HCT116 (cell line): ENCODE measurements at regions not wholly inside any gene's neighbourhood (a gene's known extent, or its start where the extent isn't known, plus 50 kb on each side); places are given as distances from the start of the nearest gene placed in this dataset.
A peak's percentile ranks its signal among the peaks of the same experiment; 100 is the strongest.

Experiments
- ATAC-seq: fragments of 200-7000 bp; cut with Tn5 transposase; 2 replicates; pipeline ENCODE4 v1.9.1; 2020; ENCODE audit warnings: mild to moderate bottlenecking, moderate library complexity
- BruUV-seq: library from RNA; stranded (reverse); fragments of 400-500 nt; replicated peaks from 2 replicates; lab custom pipeline; 2021; lab: Mats Ljungman, UMichigan
- CTCF ChIA-PET: fragments of 300-600 bp; sonication (Branson Sonifier 250); formaldehyde crosslinking; loops from one replicate; lab custom pipeline; 2021; ENCODE audit warnings: antibody characterized with exemption; lab: Charles Lee
- POLR2A ChIA-PET: fragments of 300-600, 350-600 bp; sonication (Branson Sonifier 250); formaldehyde crosslinking; loops from one replicate; lab custom pipeline; 2021; ENCODE audit warnings: antibody characterized with exemption; lab: Charles Lee
- RAD21 ChIA-PET, 2 experiments: fragments of 300-600 bp; sonication (Branson Sonifier 250); formaldehyde crosslinking; loops; one replicate each; lab custom pipeline; 2023; ENCODE audit warnings: low total read pairs in 2 of 2; ENCODE audit not compliant: uncharacterized antibody in 2 of 2, unreplicated experiment in 2 of 2, low non-redundant PET in 1 of 2; lab: Charles Lee
- DNase-seq: peaks from one replicate; pipeline ENCODE4 v3.0.0-alpha.2; 2010; ENCODE audit warnings: low read depth, low spot score
- H2AFZ ChIP-seq: fragments of 200-600 bp; shearing (Covaris generic), sonication (generic); 2 replicates; pipeline ENCODE4 v1.6.1; 2017; ENCODE audit warnings: low read depth, mixed run types, mixed read lengths, antibody characterized with exemption, low read length; ENCODE audit not compliant: poor library complexity, severe bottlenecking
- H3K27ac ChIP-seq: 2 replicates; pipeline ENCODE4 v1.5.1; 2012; ENCODE audit warnings: low read depth, low read length
- H3K27me3 ChIP-seq: fragments of 200-600 bp; sonication (generic); 2 replicates; pipeline ENCODE4 v1.6.1; 2016; ENCODE audit warnings: mixed run types, low read length, mixed read lengths; ENCODE audit not compliant: insufficient read depth
- H3K36me3 ChIP-seq, 2 experiments: fragments of 200-500 bp in 1 of 2; fragments of 200-600 bp in 1 of 2; sonication (Bioruptor generic) in 1 of 2; sonication (generic) in 1 of 2; 2 replicates each; pipeline versions ENCODE4 v1.5.1 to v1.6.1; 2014 to 2016; ENCODE audit warnings: low read length in 2 of 2, inconsistent platforms in 1 of 2, mixed read lengths in 1 of 2, mixed run types in 1 of 2; ENCODE audit not compliant: insufficient read depth in 2 of 2, control insufficient read depth in 1 of 2
- H3K4me1 ChIP-seq, 2 experiments: fragments of 200-600 bp in 1 of 2; sonication (generic) in 1 of 2; 2 replicates each; pipeline versions ENCODE4 v1.5.1 to v1.6.1; 2012 to 2017; ENCODE audit warnings: low read length in 2 of 2, inconsistent platforms in 1 of 2, mild to moderate bottlenecking in 1 of 2, mixed read lengths in 1 of 2, mixed run types in 1 of 2, moderate library complexity in 1 of 2; ENCODE audit not compliant: insufficient read depth in 2 of 2, control insufficient read depth in 1 of 2
- H3K4me2 ChIP-seq: fragments of 200-600 bp; sonication (generic); 2 replicates; pipeline ENCODE4 v1.6.1; 2017; ENCODE audit warnings: mixed run types, low read length, mixed read lengths
- H3K4me3 ChIP-seq, 2 experiments: fragments of 200-600 bp in 1 of 2; sonication (generic) in 1 of 2; replicated peaks in 1 of 2; 2 replicates each; pipeline ENCODE4 v1.5.1; 2011 to 2016; ENCODE audit warnings: low read length in 2 of 2, control low read depth in 1 of 2, low read depth in 1 of 2, mild to moderate bottlenecking in 1 of 2, mixed read lengths in 1 of 2, mixed run types in 1 of 2
- H3K79me2 ChIP-seq: fragments of 200-600 bp; sonication (generic); 2 replicates; pipeline ENCODE4 v1.6.1; 2017; ENCODE audit warnings: mild to moderate bottlenecking, mixed run types, low read length, moderate library complexity, mixed read lengths; ENCODE audit not compliant: insufficient read depth
- H3K9ac ChIP-seq: fragments of 200-600 bp; sonication (generic); 2 replicates; pipeline ENCODE4 v1.6.1; 2016; ENCODE audit warnings: low read length, mixed read lengths
- H3K9me2 ChIP-seq: fragments of 200-600 bp; sonication (generic), shearing (Covaris generic); 2 replicates; pipeline ENCODE4 v1.6.1; 2017; ENCODE audit warnings: mixed run types, mild to moderate bottlenecking, moderate library complexity; ENCODE audit not compliant: insufficient read depth
- H3K9me3 ChIP-seq, 2 experiments: fragments of 200-500 bp in 1 of 2; fragments of 200-600 bp in 1 of 2; sonication (Bioruptor generic) in 1 of 2; sonication (generic) in 1 of 2; 2 replicates each; pipeline ENCODE4 v1.6.1; 2014 to 2017; ENCODE audit warnings: low read length in 2 of 2, mixed read lengths in 2 of 2, inconsistent platforms in 1 of 2, low read depth in 1 of 2, mild to moderate bottlenecking in 1 of 2, mixed run types in 1 of 2, moderate library complexity in 1 of 2; ENCODE audit not compliant: control insufficient read depth in 1 of 2, insufficient read depth in 1 of 2
- H4K20me1 ChIP-seq: fragments of 200-600 bp; sonication (generic), shearing (Covaris generic); 2 replicates; pipeline ENCODE4 v1.6.1; 2017; ENCODE audit warnings: mixed run types, mild to moderate bottlenecking, moderate library complexity; ENCODE audit not compliant: insufficient read depth
- CBX3 ChIP-seq: IDR thresholded peaks from 2 replicates; pipeline ENCODE4 v1.6.1; 2012; ENCODE audit warnings: low read depth
- CEBPB ChIP-seq: IDR thresholded peaks from 2 replicates; pipeline ENCODE4 v1.6.1; 2012; ENCODE audit warnings: low read depth
- EGR1 ChIP-seq: IDR thresholded peaks from 2 replicates; pipeline ENCODE4 v1.6.1; 2012; ENCODE audit warnings: low read depth
- ELF1 ChIP-seq: IDR thresholded peaks from 2 replicates; pipeline ENCODE4 v1.6.1; 2012; ENCODE audit warnings: low read depth, borderline replicate concordance
- EZH2phosphoT487 ChIP-seq: fragments of 200-600 bp; IDR thresholded peaks from 2 replicates; pipeline ENCODE4 v1.6.1; 2018; ENCODE audit warnings: antibody characterized with exemption, borderline replicate concordance
- FOSL1 ChIP-seq: IDR thresholded peaks from 2 replicates; pipeline ENCODE4 v1.6.1; 2012; ENCODE audit warnings: low read depth
- RAD21 ChIP-seq: IDR thresholded peaks from 2 replicates; pipeline ENCODE4 v1.6.1; 2012; ENCODE audit warnings: low read depth, mild to moderate bottlenecking
- SIN3A ChIP-seq: IDR thresholded peaks from 2 replicates; pipeline ENCODE4 v1.6.1; 2012; ENCODE audit warnings: low read depth
- SP1 ChIP-seq: IDR thresholded peaks from 2 replicates; pipeline ENCODE4 v1.6.1; 2012; ENCODE audit warnings: low read depth
- SRF ChIP-seq: IDR thresholded peaks from 2 replicates; pipeline ENCODE4 v1.6.1; 2012; ENCODE audit warnings: low read depth
- YY1 ChIP-seq: IDR thresholded peaks from 2 replicates; pipeline ENCODE4 v1.6.1; 2011; ENCODE audit warnings: low read length, low read depth, moderate library complexity, mild to moderate bottlenecking; ENCODE audit not compliant: insufficient replicate concordance; ENCODE audit errors: extremely low read depth
- ZFX ChIP-seq: fragments of 450-650 bp; IDR thresholded peaks from 2 replicates; pipeline ENCODE4 v1.6.1; 2017
- intact Hi-C: fragments of 100-400 bp; cut with micrococcal nuclease; formaldehyde crosslinking; loops from 2 replicates; pipeline ENCODE4 v1.10.0; 2022
- TF ChIP-seq, protein P1 (sequence below): IDR thresholded peaks from 2 replicates; pipeline ENCODE4 v1.6.1; 2012; ENCODE audit warnings: low read depth
- TF ChIP-seq, protein P2 (sequence below): IDR thresholded peaks from 2 replicates; pipeline ENCODE4 v1.6.1; 2011; ENCODE audit warnings: mild to moderate bottlenecking, low read length, moderate library complexity; ENCODE audit not compliant: insufficient replicate concordance; ENCODE audit errors: extremely low read depth
- TF ChIP-seq, protein P3 (sequence below): IDR thresholded peaks from 2 replicates; pipeline ENCODE4 v1.6.1; 2012

DNA sequence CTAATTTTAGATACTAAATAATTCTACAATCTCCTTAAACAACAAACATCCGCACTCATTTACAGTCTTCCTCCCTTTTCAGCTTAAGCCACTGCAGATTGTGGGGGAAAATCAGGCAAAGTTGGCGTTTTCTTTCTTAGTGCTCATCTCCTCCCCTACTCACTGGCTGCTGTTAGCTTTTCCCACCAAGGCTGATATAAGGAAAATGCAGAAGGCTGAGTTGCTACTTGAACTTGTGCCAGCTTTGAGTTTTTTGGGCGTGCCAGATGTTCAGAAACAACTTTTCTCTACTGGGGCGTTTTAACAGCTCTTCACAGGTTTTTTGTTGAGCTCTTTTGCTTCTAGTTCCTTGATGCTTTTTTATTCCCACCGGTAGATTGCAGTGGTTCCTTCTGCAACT lies 222.0 kb downstream of the PYDC2 start:
- H3K9me2 ChIP-seq, result no peaks in the 10 kb centered on the region
- H3K4me3 ChIP-seq, result no peak overlapping the region
- H3K9me3 ChIP-seq, result no peaks in the 10 kb centered on the region
- no peaks in the 10 kb centered on the region for H3K36me3 ChIP-seq
- H2AFZ ChIP-seq, result no peak overlapping the region
- DNase-seq (no peak), ATAC-seq (no peak)
- CTCF ChIA-PET, result no interaction called here
- H3K79me2 ChIP-seq, result no peaks in the 10 kb centered on the region
- no peak overlapping the region for H3K9ac ChIP-seq
- intact Hi-C loops, result no loop called here
- no TSS peak for BruUV-seq
- no peaks in the 10 kb centered on the region for H3K4me1 ChIP-seq
- H3K27ac ChIP-seq, result no peak overlapping the region
- H3K27me3 ChIP-seq, result no peaks in the 10 kb centered on the region
- no peaks in the 10 kb centered on the region for H4K20me1 ChIP-seq
- TF ChIP-seq SP1 (no peak), ZFX (no peak), YY1 (no peak), EZH2phosphoT487 (no peak), SRF (no peak)
- H3K4me2 ChIP-seq, result no peak overlapping the region
- POLR2A ChIA-PET, result no interaction called here
- RAD21 ChIA-PET, result no interaction called here

DNA sequence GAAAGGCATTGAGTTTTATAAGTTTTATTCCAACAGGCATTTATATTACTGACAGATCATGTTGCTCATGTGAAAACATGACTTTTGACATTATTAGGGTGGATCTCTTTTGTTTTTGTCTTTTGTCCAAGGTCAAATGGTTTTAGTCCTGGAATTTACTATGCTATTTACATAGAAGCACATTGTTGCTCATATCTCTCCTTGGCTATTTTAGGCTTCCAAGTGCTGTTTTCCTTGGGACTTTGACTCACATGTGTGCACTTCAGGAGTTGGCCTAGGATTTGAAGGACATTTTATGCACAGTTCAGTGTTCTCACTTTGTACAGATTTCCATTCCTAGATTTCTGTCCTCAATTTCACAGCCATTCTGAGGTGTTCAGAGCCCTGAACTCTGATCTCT lies 225.7 kb downstream of the PYDC2 start:
- Histone ChIP-seq H3K9me3 (no peaks in the 10 kb centered on the region), H3K4me3 (no peak overlapping the region), H3K9me2 (no peaks in the 10 kb centered on the region), H3K9ac (no peak overlapping the region), H3K79me2 (no peaks in the 10 kb centered on the region), H3K27ac (no peak overlapping the region), H3K4me2 (no peak overlapping the region), H4K20me1 (no peaks in the 10 kb centered on the region), H3K4me1 (no peaks in the 10 kb centered on the region), H2AFZ (peak overlapping the region; percentile 38), H3K36me3 (no peaks in the 10 kb centered on the region), H3K27me3 (no peaks in the 10 kb centered on the region)
- TF ChIP-seq CBX3, result no peak
- no peak for TF ChIP-seq CEBPB
- TF ChIP-seq, protein P1, sequence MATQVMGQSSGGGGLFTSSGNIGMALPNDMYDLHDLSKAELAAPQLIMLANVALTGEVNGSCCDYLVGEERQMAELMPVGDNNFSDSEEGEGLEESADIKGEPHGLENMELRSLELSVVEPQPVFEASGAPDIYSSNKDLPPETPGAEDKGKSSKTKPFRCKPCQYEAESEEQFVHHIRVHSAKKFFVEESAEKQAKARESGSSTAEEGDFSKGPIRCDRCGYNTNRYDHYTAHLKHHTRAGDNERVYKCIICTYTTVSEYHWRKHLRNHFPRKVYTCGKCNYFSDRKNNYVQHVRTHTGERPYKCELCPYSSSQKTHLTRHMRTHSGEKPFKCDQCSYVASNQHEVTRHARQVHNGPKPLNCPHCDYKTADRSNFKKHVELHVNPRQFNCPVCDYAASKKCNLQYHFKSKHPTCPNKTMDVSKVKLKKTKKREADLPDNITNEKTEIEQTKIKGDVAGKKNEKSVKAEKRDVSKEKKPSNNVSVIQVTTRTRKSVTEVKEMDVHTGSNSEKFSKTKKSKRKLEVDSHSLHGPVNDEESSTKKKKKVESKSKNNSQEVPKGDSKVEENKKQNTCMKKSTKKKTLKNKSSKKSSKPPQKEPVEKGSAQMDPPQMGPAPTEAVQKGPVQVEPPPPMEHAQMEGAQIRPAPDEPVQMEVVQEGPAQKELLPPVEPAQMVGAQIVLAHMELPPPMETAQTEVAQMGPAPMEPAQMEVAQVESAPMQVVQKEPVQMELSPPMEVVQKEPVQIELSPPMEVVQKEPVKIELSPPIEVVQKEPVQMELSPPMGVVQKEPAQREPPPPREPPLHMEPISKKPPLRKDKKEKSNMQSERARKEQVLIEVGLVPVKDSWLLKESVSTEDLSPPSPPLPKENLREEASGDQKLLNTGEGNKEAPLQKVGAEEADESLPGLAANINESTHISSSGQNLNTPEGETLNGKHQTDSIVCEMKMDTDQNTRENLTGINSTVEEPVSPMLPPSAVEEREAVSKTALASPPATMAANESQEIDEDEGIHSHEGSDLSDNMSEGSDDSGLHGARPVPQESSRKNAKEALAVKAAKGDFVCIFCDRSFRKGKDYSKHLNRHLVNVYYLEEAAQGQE, result no peak
- no peak for TF ChIP-seq RAD21
- TF ChIP-seq, protein P2, sequence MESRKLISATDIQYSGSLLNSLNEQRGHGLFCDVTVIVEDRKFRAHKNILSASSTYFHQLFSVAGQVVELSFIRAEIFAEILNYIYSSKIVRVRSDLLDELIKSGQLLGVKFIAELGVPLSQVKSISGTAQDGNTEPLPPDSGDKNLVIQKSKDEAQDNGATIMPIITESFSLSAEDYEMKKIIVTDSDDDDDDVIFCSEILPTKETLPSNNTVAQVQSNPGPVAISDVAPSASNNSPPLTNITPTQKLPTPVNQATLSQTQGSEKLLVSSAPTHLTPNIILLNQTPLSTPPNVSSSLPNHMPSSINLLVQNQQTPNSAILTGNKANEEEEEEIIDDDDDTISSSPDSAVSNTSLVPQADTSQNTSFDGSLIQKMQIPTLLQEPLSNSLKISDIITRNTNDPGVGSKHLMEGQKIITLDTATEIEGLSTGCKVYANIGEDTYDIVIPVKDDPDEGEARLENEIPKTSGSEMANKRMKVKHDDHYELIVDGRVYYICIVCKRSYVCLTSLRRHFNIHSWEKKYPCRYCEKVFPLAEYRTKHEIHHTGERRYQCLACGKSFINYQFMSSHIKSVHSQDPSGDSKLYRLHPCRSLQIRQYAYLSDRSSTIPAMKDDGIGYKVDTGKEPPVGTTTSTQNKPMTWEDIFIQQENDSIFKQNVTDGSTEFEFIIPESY, result no peak
- TF ChIP-seq EZH2phosphoT487, result no peak
- TF ChIP-seq, protein P3, sequence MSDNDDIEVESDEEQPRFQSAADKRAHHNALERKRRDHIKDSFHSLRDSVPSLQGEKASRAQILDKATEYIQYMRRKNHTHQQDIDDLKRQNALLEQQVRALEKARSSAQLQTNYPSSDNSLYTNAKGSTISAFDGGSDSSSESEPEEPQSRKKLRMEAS, result no peak
- no peak for TF ChIP-seq SRF
- no peak for TF ChIP-seq SP1
- TF ChIP-seq SIN3A, result no peak
- TF ChIP-seq ELF1, result no peak
- TF ChIP-seq EGR1, result no peak
- TF ChIP-seq FOSL1, result no peak
- intact Hi-C loops, result no loop called here
- no TSS peak for BruUV-seq
- DNase-seq (no peak), ATAC-seq (no peak)
- ChIA-PET RAD21 (no interaction called here), CTCF (no interaction called here), POLR2A (no interaction called here)
